ENCODE measurements at regions not wholly inside any gene's neighbourhood (a gene's known extent, or its start where the extent isn't known, plus 50 kb on each side); places are given as distances from the start of the nearest gene placed in this dataset.
"Not testable (repeated sequence)": the region's sequence is repeated elsewhere in the genome, so short reads cannot be mapped to it uniquely, and the experiment has no call there.

- DNase-seq: no peak
These were observed 77.5 kb upstream of the KRAS start for GRCh38 chr12:25328072-25328712.

- no peak for DNase-seq
These were observed 76.6 kb upstream of the KRAS start for GRCh38 chr12:25327321-25327720.

- DNase-seq: no peak
These were observed 75.6 kb upstream of the KRAS start for GRCh38 chr12:25326326-25326725.

GRCh38 chr12:25324861-25325260 is 74.1 kb upstream of the KRAS start:
- DNase-seq: no peak

- no peak for DNase-seq
These were observed 72.9 kb upstream of the KRAS start for GRCh38 chr12:25323581-25323982.

GRCh38 chr12:25322918-25323531 is 72.3 kb upstream of the KRAS start:
- no peak for DNase-seq

GRCh38 chr12:25322351-25322750 is 71.6 kb upstream of the KRAS start:
- no peak for DNase-seq

- no peak for DNase-seq
These were observed 71.0 kb upstream of the KRAS start for GRCh38 chr12:25321772-25322171.

- DNase-seq: no peak
These were observed 69.6 kb upstream of the KRAS start for GRCh38 chr12:25320123-25321006.

GRCh38 chr12:25319233-25319984 is 68.7 kb upstream of the KRAS start:
- no peak for DNase-seq

- no peak for DNase-seq
These were observed 66.8 kb upstream of the KRAS start for GRCh38 chr12:25317553-25317952.

- no peak for DNase-seq
These were observed 64.7 kb upstream of the KRAS start for GRCh38 chr12:25315388-25315787.

- DNase-seq: not testable (repeated sequence)
These were observed 62.7 kb upstream of the KRAS start for GRCh38 chr12:25313266-25313990.

- DNase-seq: no peak
These were observed 60.8 kb upstream of the KRAS start for GRCh38 chr12:25311506-25311905.

- not testable (repeated sequence) for DNase-seq
These were observed 59.3 kb upstream of the KRAS start for GRCh38 chr12:25310071-25310470.

GRCh38 chr12:25308756-25309155 is 58.0 kb upstream of the KRAS start:
- no peak for DNase-seq

GRCh38 chr12:25307818-25308217 is 57.1 kb upstream of the KRAS start:
- no peak for DNase-seq

GRCh38 chr12:25301798-25302197 is 51.1 kb upstream of the KRAS start:
- DNase-seq: no peak
